Osteoblast (primary cell): ENCODE measurements at regions not wholly inside any gene's neighbourhood (a gene's known extent, or its start where the extent isn't known, plus 50 kb on each side); places are given as distances from the start of the nearest gene placed in this dataset.
A peak's percentile ranks its signal among the peaks of the same experiment; 100 is the strongest.

ENCODE experiments used
- DNase-seq: peaks from one replicate; pipeline ENCODE4 v3.0.0; 2011; ENCODE audit warnings: low spot score, mixed read lengths; ENCODE audit not compliant: insufficient read length; ENCODE audit errors: missing footprints
- H2AFZ ChIP-seq: 2 replicates; pipeline ENCODE4 v1.6.0; 2011; ENCODE audit warnings: mild to moderate bottlenecking, low read length
- H3K27ac ChIP-seq: 2 replicates; pipeline ENCODE4 v1.5.1; 2011; ENCODE audit warnings: mild to moderate bottlenecking, low read depth, low read length, moderate library complexity
- H3K27me3 ChIP-seq: 2 replicates; pipeline ENCODE4 v1.6.0; 2012; ENCODE audit warnings: mild to moderate bottlenecking, control low read depth, inconsistent platforms, low read length, moderate library complexity; ENCODE audit not compliant: insufficient read depth
- H3K36me3 ChIP-seq: 2 replicates; pipeline ENCODE4 v1.5.1; 2011; ENCODE audit warnings: mild to moderate bottlenecking, low read length, control low read depth, moderate library complexity; ENCODE audit not compliant: insufficient read depth
- H3K4me1 ChIP-seq: 2 replicates; pipeline ENCODE4 v1.5.1; 2011; ENCODE audit warnings: mild to moderate bottlenecking, low read length, control low read depth, moderate library complexity; ENCODE audit not compliant: insufficient read depth
- H3K4me2 ChIP-seq: 2 replicates; pipeline ENCODE4 v1.6.0; 2011; ENCODE audit warnings: mild to moderate bottlenecking, low read length; ENCODE audit not compliant: insufficient read depth
- H3K4me3 ChIP-seq: fragments of 200-600 bp; sonication (generic); 3 replicates; pipeline ENCODE4 v1.5.1; 2012; ENCODE audit warnings: mild to moderate bottlenecking, low read length, inconsistent platforms; ENCODE audit not compliant: insufficient read depth
- H3K79me2 ChIP-seq: 2 replicates; pipeline ENCODE4 v1.6.0; 2012; ENCODE audit warnings: mild to moderate bottlenecking, low read length, control low read depth, inconsistent platforms; ENCODE audit not compliant: insufficient read depth
- H3K9me3 ChIP-seq: 2 replicates; pipeline ENCODE4 v1.5.1; 2011; ENCODE audit warnings: low read depth, low read length, control low read depth
- H4K20me1 ChIP-seq: 2 replicates; pipeline ENCODE4 v1.6.0; 2012; ENCODE audit warnings: mild to moderate bottlenecking, low read length, control low read depth; ENCODE audit not compliant: insufficient read depth
- TF ChIP-seq, protein P1 (sequence below): IDR thresholded peaks from 2 replicates; pipeline ENCODE4 v1.5.1; 2011; ENCODE audit warnings: mild to moderate bottlenecking, low read depth, low read length, moderate library complexity; ENCODE audit errors: extremely low read depth

DNA sequence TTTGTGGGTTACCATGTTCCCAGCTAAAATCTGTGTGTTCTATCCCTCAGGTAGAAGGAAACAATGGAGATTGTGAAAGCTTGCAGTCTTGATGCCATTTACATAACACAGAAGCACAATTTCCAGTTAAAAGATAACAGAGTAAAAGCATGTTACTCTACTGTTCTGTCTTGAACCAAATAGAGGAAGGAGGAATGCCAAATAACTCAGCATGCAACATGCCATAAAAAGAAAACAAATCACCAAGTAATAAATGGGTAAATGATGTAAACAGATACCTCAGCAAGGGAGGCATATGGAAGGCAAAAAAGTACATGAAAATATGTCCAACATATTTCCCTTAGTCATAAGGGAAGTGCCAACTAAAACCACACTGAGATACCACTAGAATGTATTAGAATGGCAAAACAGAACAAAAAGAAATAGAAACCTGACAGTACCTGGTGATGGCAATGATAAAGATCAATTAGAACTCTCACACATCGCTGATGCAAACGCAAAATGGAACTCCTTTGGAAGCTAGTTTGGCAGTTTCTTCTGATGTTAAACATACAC lies 502.6 kb upstream of the HS3ST1 start:
- DNase-seq: no peak
- no peaks in the 10 kb centered on the region for H3K36me3 ChIP-seq
- no peaks in the 10 kb centered on the region for H3K4me1 ChIP-seq
- H3K79me2 ChIP-seq: no peaks in the 10 kb centered on the region
- no peak overlapping the region for H2AFZ ChIP-seq
- H3K27me3 ChIP-seq: no peaks in the 10 kb centered on the region
- TF ChIP-seq, protein P1, sequence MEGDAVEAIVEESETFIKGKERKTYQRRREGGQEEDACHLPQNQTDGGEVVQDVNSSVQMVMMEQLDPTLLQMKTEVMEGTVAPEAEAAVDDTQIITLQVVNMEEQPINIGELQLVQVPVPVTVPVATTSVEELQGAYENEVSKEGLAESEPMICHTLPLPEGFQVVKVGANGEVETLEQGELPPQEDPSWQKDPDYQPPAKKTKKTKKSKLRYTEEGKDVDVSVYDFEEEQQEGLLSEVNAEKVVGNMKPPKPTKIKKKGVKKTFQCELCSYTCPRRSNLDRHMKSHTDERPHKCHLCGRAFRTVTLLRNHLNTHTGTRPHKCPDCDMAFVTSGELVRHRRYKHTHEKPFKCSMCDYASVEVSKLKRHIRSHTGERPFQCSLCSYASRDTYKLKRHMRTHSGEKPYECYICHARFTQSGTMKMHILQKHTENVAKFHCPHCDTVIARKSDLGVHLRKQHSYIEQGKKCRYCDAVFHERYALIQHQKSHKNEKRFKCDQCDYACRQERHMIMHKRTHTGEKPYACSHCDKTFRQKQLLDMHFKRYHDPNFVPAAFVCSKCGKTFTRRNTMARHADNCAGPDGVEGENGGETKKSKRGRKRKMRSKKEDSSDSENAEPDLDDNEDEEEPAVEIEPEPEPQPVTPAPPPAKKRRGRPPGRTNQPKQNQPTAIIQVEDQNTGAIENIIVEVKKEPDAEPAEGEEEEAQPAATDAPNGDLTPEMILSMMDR: no peak
- H3K27ac ChIP-seq: no peak overlapping the region
- H3K4me3 ChIP-seq: no peak overlapping the region
- H3K4me2 ChIP-seq: no peak overlapping the region
- no peaks in the 10 kb centered on the region for H3K9me3 ChIP-seq
- H4K20me1 ChIP-seq: no peaks in the 10 kb centered on the region

DNA sequence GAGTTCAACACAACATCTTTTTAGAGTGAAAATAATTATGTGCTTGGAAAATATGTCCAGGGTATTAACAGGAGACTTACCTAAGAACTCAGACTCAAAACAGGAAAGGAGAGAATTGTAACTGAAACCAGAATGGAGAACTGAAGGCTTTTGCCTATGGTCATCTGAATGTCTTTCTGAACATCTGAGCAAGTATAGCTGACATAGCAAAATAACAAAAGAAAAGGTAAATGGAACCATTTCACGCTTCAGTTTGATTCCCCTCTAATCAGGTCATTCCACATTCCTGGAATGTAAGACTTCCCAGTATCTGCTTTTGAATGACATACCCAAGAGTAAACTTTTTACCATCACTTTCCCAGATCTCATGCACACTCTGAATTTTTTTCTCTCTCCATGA lies 500.4 kb upstream of the HS3ST1 start:
- no peaks in the 10 kb centered on the region for H3K36me3 ChIP-seq
- no peak overlapping the region for H3K27ac ChIP-seq
- DNase-seq: peak; percentile 29
- no peaks in the 10 kb centered on the region for H4K20me1 ChIP-seq
- no peaks in the 10 kb centered on the region for H3K4me1 ChIP-seq
- no peaks in the 10 kb centered on the region for H3K79me2 ChIP-seq
- no peaks in the 10 kb centered on the region for H3K9me3 ChIP-seq
- no peak overlapping the region for H3K4me3 ChIP-seq
- H3K4me2 ChIP-seq: no peak overlapping the region
- TF ChIP-seq, protein P1: no peak
- no peaks in the 10 kb centered on the region for H3K27me3 ChIP-seq
- H2AFZ ChIP-seq: no peak overlapping the region

DNA sequence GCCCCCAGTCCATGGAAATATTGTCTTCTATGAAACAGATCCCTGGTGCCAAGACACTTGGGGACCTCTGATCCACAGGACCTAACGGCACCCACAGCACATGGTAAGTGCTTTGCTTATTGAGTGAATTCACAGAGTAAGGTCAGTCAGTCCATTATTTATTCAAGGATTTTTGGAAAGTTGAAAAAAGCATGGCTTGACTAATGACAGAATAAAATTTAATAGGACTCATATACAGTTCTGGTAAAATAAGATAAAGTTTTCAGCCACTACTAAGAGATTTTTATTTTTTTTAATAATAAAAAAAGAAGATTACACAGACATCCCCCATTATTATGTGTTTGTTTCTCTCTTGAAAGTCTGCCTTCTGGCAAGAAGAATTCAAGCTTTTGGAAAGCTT lies 490.6 kb upstream of the HS3ST1 start:
- H3K9me3 ChIP-seq: no peaks in the 10 kb centered on the region
- TF ChIP-seq, protein P1: no peak
- no peak for DNase-seq
- no peaks in the 10 kb centered on the region for H3K4me1 ChIP-seq
- no peak overlapping the region for H3K27ac ChIP-seq
- H3K36me3 ChIP-seq: no peaks in the 10 kb centered on the region
- H3K4me3 ChIP-seq: no peak overlapping the region
- no peak overlapping the region for H2AFZ ChIP-seq
- H3K27me3 ChIP-seq: no peaks in the 10 kb centered on the region
- no peaks in the 10 kb centered on the region for H4K20me1 ChIP-seq
- H3K79me2 ChIP-seq: no peaks in the 10 kb centered on the region
- no peak overlapping the region for H3K4me2 ChIP-seq

DNA sequence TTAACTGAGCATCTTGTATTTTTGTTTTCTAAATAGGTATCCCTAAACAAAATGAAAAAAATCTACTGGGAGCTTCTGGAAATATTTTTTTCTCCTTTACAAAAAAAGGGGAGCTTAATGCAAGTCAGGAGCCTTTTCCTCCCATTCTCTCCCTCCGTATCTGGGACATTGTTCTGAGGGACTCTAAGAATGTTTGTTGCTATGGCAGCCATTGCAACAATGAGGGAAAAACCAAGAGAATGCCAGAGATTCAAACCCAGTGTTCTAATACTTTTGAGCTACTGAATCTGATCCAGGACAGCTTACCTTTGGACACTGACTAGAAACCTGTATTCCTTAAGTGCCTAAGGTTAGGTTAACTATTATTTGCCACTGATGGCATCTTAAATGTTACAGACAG lies 485.7 kb upstream of the HS3ST1 start:
- H2AFZ ChIP-seq: no peak overlapping the region
- H3K27me3 ChIP-seq: no peaks in the 10 kb centered on the region
- no peaks in the 10 kb centered on the region for H3K4me1 ChIP-seq
- H3K36me3 ChIP-seq: no peaks in the 10 kb centered on the region
- H3K4me2 ChIP-seq: no peak overlapping the region
- H3K9me3 ChIP-seq: no peaks in the 10 kb centered on the region
- no peak for DNase-seq
- no peaks in the 10 kb centered on the region for H3K79me2 ChIP-seq
- TF ChIP-seq, protein P1: no peak
- H4K20me1 ChIP-seq: no peaks in the 10 kb centered on the region
- no peak overlapping the region for H3K4me3 ChIP-seq
- no peak overlapping the region for H3K27ac ChIP-seq
